C1 segment of cervical spinal cord (tissue), 14 donors: ENCODE measurements at regions not wholly inside any gene's neighbourhood (a gene's known extent, or its start where the extent isn't known, plus 50 kb on each side); places are given as distances from the start of the nearest gene placed in this dataset.
"Not testable (repeated sequence)": the region's sequence is repeated elsewhere in the genome, so short reads cannot be mapped to it uniquely, and the experiment has no call there.

Source experiments
- DNase-seq, 14 donors: peaks; one replicate each; lab custom pipeline; 2025; lab: John Stamatoyannopoulos, UW

DNA sequence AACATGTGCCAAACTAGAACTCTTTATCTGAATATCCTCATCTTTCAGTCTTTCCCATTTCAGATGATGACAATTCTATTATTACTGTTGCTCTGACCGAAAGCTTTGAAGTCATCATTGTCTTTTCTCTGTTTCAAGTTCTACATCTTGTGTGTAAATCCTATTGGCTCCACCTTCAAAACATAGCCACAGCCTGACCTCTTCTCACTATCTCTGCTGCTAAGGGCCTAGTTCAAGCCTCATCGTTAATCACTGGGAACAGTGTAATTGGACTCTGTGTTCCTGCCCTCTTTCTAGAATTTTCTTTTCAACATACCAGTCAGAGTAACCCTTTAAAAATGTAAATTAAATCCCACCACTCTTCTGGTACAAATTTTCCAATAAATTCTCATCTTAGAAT lies 105.1 kb downstream of the OXSM start:
- DNase-seq: no peak

DNA sequence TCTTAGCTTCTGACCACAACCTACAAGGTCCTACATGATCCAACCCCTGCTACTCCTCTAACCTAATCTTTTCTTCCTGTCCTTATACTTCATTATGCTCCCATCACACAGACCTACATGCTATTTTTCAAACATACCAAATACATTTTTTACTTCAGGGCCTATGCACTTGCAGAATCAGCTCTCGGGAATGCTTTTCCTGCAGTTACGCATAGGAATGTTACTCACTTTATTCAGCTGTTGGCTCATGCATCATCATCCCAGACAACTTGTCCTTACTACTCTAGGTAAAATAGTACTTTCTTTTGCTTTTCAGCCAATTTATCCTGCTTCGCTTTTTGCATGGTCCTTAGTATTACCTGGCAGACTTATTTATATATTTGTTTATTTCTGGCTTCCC lies 105.6 kb downstream of the OXSM start:
- DNase-seq: no peak

DNA sequence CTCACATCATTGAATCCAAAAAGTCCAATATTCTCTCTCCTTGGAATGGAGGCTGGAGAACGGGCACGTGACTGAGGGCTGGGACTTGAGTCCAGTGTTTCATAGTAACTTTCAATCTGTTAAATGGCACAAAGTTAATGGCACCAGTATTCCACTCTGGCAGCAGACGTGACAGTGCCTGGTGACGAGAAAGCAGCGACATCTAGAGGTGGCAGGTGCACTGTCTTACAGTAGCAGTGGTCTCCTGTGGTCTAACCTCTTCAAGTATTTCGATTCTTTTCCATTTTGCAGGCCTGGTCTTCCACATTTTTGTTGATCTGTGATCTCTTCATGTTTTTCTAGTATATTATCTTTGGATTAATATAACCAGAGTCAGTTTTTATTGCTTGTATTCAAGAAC lies 107.1 kb downstream of the OXSM start:
- DNase-seq: no peak

DNA sequence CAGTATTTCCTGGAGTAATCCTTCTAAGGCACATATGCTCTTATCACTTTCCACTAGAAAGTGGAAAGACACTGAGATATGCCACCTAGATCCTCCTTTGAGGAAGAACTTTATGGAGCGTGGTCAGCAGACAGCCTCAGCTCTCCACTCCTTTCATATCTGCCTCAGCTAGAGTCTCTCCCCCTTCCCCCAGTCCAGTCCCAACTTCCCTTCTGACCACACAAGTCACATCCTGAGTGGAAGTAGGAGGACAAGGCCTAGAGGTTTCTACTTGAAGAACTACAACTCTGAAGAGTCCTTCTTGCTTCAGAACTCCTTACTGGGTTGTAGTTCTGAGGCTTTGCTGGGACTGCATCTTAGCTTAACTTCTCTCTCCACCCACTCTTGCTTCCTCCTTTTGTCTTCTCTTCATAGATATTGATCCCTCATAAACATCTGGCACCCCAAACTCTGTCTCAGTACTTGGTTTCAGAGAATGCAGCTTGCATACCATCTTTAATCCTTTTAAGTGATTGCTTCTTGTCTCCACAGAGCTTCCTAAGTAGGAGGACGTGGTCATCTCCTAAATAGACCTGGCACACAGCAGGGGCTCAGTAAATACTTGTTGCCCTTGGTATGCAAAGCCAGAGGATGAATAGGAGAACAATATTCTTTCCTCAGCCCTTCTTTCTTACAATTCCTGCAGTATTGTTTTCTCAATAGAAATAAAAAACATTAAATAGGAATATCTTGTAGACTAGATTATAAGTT lies 109.6 kb downstream of the OXSM start:
- DNase-seq: no peak

DNA sequence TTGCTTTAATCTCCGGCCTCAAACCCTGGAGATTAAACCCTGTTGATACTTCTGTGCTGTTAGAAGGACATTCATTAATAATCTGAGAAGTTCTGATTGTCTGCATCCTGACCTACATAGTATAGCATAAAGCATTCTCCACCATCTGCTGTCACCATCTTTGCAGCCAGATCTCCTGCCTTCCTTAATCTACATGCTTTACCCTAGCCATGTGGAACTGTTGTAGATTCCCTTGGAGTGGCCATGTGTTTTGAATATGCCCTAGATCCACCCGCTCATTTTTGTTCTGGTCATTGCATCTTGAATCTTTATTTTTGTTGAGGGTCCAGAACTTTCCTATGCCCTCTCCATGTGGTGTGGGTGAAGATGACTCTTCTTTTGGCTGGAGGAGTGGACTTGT lies 110.3 kb downstream of the OXSM start:
- DNase-seq: peak in 1 of 14 donors; percentile 79

DNA sequence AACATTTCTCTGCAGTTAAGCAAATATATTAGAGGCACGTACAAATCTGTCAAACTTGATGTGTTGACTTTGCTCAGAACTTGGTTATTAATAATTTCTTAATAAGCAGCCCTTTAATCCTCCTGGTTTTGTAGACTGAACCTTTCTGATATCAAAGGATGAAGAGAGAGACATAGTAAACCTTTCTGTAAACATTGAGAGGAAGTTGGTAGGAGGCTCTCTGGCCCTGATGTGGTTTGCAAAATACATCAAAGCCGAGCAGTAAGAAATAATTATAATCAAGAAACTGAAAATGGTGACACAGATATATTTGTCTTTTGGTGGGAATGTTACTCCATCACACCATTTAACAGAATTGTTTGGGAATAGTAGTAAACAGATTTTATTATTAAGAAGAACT lies 111.9 kb downstream of the OXSM start:
- DNase-seq: no peak

DNA sequence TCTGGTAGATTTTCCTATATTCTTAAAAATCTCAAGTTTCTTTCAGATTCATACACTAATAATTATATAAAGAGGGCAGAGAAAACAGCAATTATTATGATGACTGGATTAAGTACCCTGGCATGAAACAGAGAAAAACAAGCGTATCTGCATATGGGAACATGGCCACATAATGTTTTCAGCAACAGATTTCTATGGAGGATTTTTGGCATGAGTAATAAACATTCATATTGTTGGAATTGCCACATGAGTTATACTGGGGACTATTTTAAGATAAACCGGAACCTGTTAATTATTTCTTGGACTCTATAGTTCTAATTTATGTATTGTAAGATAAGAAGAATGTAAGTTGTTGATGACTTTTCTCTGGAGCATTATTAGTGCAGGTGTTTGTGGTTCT lies 112.7 kb downstream of the OXSM start:
- DNase-seq: peak in 1 of 14 donors; percentile 82

GRCh38 chr3:25903371-25904129 lies 113.7 kb downstream of the OXSM start:
- DNase-seq: peak in 1 of 14 donors; percentile 63

- DNase-seq: peak in 1 of 14 donors; percentile 53
Measured at GRCh38 chr3:25904206-25904605, 114.3 kb downstream of the OXSM start.

GRCh38 chr3:25906132-25906906 lies 116.4 kb downstream of the OXSM start:
- no peak for DNase-seq

GRCh38 chr3:25907081-25907480 lies 117.2 kb downstream of the OXSM start:
- peak in 1 of 14 donors; percentile 91 for DNase-seq

DNA sequence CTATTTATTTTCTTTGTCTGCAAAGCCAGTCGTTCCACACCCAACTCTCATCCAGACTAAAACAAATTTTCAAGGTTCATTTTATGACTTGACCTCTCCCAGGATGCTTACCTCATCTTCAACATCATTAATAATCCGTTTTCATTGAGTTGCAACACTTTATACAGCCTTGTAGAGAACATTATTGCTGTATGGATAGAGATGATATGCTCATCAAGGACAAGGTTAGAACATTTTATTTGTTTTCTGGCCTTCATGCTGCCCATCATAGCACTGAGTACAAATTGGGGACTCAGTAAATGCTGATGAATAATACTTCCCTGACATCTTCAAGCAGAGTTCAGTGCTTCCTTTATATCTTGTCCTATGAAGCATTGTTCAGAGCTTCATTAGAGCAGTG lies 120.2 kb downstream of the OXSM start:
- no peak for DNase-seq

- peak in 1 of 14 donors; percentile 7 for DNase-seq
Measured at GRCh38 chr3:25910997-25911396, 121.1 kb downstream of the OXSM start.

- no peak for DNase-seq
Measured at GRCh38 chr3:25911525-25912295, 121.8 kb downstream of the OXSM start.

DNA sequence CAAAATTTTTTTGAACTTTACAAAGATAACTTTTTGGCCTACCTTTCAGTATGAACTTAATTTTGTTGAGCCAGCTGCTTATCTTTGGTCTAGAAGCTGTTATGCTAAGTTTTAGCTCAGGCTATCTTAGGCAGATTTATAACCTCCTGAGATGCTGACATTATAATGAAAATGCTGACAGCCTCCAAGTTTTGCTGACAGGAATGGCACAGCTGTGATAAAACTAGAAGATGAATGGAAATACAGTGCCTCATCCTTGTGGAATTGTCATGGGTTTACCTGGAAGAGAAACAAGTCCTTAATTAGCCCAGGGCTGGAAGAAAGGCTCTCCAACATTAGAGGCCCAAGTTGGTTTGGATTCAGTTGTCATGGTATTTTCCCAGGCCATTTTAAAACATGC lies 123.3 kb downstream of the OXSM start:
- no peak for DNase-seq

- no peak for DNase-seq
Measured at GRCh38 chr3:25915673-25916072, 125.8 kb downstream of the OXSM start.

GRCh38 chr3:25916321-25916720 lies 126.4 kb downstream of the OXSM start:
- DNase-seq: no peak

- not testable (repeated sequence) for DNase-seq
Measured at GRCh38 chr3:25931967-25932366, 142.1 kb downstream of the OXSM start.

DNA sequence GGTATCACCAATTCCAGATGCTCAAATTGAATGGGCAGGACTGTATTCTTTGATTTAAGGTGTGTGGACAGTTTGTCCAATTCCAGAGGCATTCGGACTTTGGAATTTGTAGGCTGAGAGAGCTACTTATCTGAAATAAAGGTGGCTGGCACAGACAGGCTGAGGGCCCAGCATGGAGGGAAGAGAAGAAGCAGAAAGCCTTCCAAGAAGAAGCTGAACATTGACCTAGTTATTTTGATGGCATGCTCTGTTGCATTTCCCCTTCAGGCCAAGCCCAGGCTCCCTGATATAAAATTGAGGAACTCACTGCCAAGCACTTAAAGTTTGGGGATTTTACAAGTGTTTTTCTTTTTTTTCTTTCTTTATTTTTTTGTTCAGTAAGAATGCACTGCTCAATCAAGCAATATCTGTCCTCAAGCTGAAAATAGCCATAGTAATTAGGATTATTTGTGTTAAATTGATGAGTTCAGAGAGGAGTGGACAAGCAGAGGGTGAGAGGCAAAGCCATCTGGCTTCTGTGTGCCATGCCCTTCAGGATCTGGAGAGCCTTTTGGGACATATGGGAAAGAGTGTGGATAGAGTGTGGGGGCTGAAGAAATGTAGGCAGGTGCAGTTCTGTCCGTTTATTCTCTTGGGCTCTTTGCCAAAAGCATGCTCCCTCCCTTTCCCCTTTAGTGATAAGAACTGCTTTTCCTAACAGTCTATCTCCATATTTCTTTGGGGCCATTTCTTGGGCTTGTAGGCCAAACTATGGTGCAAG lies 148.9 kb downstream of the OXSM start:
- peak in 2 of 14 donors; percentile 4 to 90 for DNase-seq

DNA sequence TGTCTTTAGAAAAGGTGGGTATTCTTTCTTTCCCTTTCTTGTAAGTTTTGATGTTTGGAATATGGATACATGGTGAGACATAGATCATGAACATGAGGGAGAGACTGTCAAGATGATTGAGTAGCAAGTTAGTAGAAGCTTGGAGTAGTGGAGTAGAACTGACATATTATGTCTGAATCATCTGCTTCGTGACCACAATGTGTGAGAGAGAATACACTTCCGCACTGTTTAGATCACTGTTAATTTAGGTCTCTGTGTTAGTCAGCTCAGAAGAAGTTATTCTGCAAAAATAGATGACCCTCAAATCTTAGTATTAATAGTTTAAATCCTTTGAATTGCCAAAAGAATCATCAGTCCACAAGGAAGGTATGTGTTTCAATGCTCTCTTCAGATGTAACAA lies 151.0 kb downstream of the OXSM start:
- DNase-seq: no peak

DNA sequence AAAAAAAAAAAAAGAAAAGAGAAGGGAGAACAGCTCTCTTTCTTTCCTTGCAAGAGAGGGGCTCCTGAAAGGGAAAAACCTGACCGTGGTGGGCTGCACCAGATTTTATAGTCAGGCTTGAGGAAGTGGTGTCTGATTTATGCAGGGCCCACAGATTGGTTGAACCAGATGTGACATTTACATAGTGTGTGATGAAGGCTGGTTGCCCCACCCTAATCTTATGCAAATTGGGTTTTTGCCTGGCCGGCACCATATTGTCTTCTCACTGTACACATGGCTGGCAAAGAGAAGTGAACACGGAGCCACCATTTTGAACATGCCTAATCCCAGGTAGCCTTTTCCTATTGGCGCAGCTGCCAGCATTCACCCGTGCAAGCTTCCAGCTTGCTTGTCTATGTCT lies 154.4 kb downstream of the OXSM start:
- DNase-seq: no peak
